ENCODE measurements at regions not wholly inside any gene's neighbourhood (a gene's known extent, or its start where the extent isn't known, plus 50 kb on each side); places are given as distances from the start of the nearest gene placed in this dataset.
"Not testable (repeated sequence)": the region's sequence is repeated elsewhere in the genome, so short reads cannot be mapped to it uniquely, and the experiment has no call there.

GRCh38 chr5:105903069-105903468, 1767.7 kb downstream of the EFNA5 start:
- DNase-seq (ENCODE audit: low spot score), result peak; percentile 2

GRCh38 chr5:105899726-105900125, 1771.0 kb downstream of the EFNA5 start:
- DNase-seq (ENCODE audit: low spot score), result no peak

- DNase-seq (ENCODE audit: low spot score), result no peak
Observed at GRCh38 chr5:105898183-105898582, 1772.6 kb downstream of the EFNA5 start.

DNA sequence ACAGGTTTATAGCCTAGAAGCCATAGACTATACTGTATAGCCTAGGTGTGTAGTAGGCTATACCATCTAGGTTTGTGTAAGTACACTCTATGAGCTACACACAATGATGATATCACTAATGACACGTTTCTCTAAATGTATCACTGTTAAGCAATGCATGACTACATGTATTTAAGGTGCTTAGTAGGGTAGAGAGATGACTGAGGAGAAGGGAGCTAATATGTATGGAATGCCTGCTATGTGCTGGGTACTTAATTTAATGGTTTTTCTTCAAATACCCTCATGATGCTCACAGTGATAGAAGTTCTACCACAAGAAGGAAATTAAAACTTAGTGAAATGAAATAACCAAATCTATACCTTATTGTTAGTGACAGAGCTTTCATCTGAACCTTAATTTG, 1785.5 kb downstream of the EFNA5 start:
- DNase-seq (ENCODE audit: low spot score), result no peak

DNA sequence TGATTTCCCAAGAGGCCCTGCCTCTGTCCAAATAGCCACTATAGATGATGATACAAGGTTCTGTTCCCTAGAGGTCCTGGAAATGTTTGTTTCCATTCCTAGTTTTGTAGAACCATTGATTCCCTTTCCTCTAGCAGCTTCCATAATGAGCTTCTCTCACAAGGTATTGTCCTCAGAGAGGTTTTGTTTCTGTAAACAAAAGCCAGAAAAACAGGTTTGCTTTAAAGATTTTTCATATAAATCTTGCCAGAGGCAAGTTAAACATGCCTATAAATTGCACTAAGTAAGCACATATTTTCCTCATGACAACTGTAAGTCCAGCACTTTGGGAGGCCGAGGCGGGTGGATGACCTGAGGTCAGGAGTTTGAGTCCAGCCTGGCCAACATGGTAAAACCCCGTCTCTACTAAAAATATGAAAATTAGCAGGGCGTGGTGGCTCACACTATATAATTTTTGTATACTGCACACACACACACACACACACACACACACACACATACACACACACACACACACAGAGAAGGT, 1787.7 kb downstream of the EFNA5 start:
- DNase-seq (ENCODE audit: low spot score), result no peak

DNA sequence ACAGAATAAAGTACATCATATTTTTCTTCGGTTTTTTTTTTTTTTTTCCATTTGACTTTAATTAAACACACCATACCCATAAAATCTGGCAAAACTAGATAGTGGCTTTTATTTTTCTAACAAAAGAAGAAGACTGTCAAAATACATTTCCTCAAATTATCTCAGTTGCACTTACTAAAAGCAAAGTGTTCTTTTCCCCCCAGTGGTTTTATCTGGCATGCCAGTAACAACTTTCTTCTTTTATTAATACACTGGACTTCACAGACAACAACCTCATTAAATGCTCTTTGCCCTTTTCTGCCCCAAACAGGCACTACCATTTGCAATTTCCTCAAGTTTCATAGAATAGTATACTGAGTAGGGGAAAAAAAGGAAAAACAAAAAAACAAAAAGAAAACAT, 1792.3 kb downstream of the EFNA5 start:
- no peak for DNase-seq (ENCODE audit: low spot score)

GRCh38 chr5:105877592-105877991, 1793.1 kb downstream of the EFNA5 start:
- no peak for DNase-seq (ENCODE audit: low spot score)

GRCh38 chr5:105874316-105874715, 1796.4 kb downstream of the EFNA5 start:
- DNase-seq (ENCODE audit: low spot score), result no peak

DNA sequence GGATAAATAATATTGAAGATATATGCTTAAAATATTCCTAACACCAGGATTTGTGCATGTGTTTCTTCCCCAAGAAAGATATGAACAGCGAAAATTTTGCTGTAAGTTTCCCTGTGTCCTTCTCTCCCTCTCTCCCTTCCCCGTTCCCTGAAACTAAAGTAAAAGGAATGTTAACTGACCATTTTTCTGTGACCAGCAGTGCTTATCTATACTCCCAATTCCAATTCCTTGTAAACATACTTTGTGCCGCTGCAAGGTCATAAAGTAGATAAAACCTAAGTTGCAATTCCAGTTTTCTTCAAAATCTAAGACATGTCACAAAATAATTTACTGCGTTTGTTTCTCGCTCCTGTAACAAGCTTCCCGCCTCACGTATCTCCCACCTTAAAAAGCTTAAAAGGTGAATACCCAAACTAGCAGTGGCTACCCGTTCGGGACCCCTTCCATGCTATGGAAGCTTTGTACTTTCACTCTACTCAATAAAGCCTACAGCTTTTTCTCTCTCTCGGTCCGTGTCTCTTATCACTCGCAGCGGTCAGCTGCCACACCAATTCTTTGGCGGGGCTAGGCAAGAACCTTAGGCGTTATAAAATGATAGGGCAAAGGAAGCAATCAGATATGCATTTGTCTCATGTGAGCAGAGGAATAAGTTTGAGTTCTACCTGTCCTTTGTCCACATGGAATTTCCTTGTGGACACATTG, 1798.0 kb downstream of the EFNA5 start:
- DNase-seq (ENCODE audit: low spot score), result no peak

DNA sequence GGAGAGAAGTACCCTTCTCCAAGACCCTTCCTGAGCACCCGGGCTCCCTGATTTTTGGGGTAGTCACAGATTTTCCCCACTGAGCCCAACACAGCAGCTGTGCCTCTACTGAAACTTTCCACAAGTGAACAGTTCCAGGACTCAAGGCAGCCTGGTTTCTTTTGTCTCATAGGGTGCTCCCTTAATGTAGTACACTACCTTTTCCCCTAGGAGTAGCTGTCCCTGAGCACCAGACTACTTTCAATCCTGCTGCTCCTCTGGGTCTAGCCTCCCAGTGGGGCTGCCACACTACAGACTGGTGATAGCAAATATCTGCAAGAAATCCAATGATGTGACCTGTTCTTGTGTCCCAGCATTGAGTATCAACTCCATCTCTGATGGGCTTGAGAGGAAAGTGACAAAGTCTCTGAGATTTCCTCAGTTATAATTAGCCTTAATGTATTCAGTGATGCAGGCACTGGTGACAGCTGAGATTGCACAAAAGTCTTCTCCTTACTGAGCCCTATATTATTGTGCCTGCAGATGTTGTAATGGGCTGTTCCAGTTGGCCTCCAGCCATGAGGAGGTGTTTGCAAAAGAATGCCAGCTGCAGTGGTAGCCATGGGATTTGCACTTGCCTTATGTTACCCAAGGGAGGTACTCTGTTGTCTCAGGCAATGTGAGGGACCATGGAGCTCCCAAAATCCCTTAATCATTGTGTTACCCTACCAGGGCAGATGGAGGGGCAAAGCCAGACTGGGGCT, 1802.5 kb downstream of the EFNA5 start:
- no peak for DNase-seq (ENCODE audit: low spot score)

GRCh38 chr5:105865834-105866233, 1804.9 kb downstream of the EFNA5 start:
- DNase-seq (ENCODE audit: low spot score), result no peak

GRCh38 chr5:105859350-105859749, 1811.4 kb downstream of the EFNA5 start:
- not testable (repeated sequence) for DNase-seq (ENCODE audit: low spot score)

DNA sequence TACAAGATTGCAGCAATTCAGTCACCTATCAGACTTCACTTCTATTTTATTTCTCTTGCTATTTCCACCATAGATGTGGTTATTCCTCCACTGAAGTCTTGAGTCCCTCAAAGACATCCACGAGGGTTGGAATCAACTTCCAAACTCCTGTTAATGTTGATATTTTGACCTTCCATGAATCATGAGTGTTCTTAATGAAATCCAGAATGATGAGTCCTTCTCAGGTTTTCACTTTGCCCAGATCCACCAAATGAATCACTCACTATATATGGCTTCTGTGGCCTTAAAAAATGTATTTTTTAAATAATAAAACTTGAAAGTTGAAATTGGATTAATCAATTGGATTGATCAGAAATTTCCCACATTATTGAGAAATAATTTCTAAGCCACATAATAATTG, 1821.0 kb downstream of the EFNA5 start:
- no peak for DNase-seq (ENCODE audit: low spot score)

- no peak for DNase-seq (ENCODE audit: low spot score)
Observed at GRCh38 chr5:105840800-105841199, 1829.9 kb downstream of the EFNA5 start.

DNA sequence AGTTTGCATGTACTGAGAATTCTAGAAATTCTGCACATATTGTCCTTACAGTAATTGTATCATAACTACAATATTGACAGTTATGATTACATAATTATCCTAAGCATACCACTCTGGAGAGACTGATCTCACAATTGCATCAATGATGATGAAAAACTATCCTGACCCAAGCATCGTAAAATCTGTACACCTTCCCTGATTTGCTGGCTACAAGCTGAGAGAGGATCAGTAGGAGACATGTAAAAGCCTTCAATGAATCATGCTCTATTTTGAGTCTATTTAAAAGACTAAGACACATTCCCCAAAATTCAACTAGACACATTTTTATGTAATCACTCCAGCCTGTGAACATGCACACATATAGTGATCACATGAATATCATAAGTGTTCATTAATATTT, 1833.8 kb downstream of the EFNA5 start:
- DNase-seq (ENCODE audit: low spot score), result no peak

DNA sequence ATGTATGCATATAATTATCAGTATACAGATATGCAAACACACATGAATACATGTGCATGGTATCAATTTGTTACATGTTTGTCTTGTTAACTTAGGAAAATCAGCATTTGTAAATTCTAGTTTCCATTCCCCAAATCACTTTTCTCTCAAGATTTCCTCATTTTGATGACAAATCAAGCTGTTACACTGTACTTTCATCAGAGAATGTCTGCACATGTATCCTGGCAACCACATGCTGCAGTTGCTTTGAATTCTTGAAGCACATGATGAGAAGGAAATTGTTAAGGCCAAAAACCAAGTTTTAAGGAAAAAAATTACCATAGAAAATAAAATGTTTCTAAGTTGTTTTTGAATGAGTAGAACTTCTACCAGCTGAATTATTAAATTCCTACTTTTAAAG, 1834.5 kb downstream of the EFNA5 start:
- no peak for DNase-seq (ENCODE audit: low spot score)

DNA sequence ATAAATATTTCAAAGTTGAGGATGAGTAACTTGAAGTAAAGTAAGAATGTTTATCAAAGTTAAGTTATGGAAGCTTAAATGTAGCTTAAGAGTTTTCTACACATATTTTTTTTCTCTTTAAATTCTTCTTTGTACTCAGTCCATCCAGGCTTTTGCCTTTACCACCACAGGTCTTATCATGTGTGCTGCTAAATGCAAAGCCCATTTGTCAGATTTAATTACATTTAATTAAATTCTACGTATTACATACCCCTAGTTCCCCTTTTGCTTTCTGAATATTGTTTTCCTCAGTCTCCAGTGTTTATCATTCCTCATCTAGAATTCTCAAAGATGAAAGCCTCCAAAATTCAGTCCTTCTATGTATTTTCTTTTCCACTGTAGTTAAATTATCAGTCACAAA, 1841.9 kb downstream of the EFNA5 start:
- DNase-seq (ENCODE audit: low spot score), result no peak

- no peak for DNase-seq (ENCODE audit: low spot score)
Observed at GRCh38 chr5:105821800-105822199, 1848.9 kb downstream of the EFNA5 start.

GRCh38 chr5:105817914-105818313, 1852.8 kb downstream of the EFNA5 start:
- DNase-seq (ENCODE audit: low spot score), result no peak

- no peak for DNase-seq (ENCODE audit: low spot score)
Observed at GRCh38 chr5:105817416-105817815, 1853.3 kb downstream of the EFNA5 start.

DNA sequence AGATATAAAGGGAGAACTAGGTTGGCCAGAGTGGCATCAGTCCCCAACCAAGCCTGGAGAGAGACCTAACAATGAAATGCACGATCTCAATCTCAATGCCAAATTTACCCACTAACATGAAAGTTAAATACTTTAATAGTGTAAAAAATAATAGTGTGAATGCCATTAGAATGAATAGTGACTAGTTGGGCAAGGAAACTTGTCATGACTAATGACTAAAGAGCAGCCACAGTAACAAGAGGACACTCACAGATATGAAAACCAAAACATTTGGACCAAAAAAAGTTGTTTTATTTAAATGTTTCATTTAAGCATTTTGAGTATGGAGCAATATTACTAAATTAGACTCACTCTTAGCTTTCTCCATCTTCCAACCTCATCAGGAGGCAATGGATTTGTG, 1853.8 kb downstream of the EFNA5 start:
- DNase-seq (ENCODE audit: low spot score), result no peak

- DNase-seq (ENCODE audit: low spot score), result no peak
Observed at GRCh38 chr5:105812304-105812703, 1858.4 kb downstream of the EFNA5 start.

DNA sequence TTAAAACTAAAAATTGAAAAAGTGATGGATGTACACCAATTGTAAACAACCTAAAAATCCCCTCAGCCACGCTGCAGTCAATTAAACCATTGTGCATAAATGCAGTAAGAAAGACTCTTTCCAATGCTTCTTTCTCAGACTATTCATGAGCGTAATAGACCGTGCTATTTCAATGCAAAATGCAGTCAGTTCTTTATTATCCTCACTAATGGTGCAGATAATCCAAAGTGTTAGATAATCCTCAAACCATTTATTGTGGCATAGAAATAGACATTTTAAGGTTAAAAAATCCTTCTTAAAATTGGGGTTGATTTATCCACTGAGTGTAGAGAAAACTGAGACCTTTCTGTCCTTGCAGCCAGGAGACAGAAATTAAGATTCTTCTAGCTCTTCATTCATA, 1862.8 kb downstream of the EFNA5 start:
- DNase-seq (ENCODE audit: low spot score), result no peak

GRCh38 chr5:105807290-105807689, 1863.4 kb downstream of the EFNA5 start:
- no peak for DNase-seq (ENCODE audit: low spot score)

Data from AG08395 (cell line).